ENCODE measurements at regions not wholly inside any gene's neighbourhood (a gene's known extent, or its start where the extent isn't known, plus 50 kb on each side); places are given as distances from the start of the nearest gene placed in this dataset.

GRCh38 chr14:80146941-80147340 lies 64.4 kb downstream of the DIO2 start:
- DNase-seq, result no peak

- DNase-seq, result no peak
Observed at GRCh38 chr14:80136358-80136757, 74.9 kb downstream of the DIO2 start.

DNA sequence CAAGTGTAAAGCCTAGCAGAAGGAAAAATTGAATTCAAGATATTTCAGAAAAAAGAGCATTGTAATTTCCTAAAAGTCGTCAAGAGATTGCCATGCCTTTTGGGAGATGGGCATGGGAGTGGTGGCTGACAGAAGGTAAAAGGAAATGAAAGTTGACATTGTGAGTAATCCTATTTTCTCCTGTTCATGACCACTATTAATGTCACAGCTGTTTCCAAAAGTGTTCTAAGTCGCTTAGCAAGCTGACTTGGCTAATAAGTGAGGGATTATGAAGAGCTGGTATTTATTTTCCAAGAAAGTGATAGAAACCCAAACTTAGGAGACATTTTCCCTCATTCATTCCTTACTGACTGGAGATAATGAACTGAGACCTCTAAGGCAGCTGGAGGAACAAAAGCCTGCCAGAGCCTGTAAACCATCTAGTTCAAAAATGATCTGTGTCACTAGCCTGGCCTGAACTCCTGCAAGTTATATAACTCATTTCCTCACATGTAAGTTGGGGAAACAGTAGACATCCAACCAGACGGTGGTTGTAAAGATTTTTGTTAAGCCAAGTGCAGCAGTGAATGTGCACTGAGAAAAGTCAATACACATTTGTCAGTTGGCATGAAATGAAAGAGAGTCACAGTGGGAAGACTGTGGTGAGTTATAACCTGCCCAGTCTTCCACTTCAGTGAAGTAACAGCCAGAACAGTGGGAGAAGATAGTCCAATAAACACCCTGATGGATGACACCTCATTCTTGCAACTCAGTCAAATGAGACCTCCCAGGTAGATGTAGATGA lies 75.8 kb downstream of the DIO2 start:
- DNase-seq, result no peak

- no peak for DNase-seq
Observed at GRCh38 chr14:80134321-80134720, 77.0 kb downstream of the DIO2 start.

- no peak for DNase-seq
Observed at GRCh38 chr14:80133457-80133856, 77.8 kb downstream of the DIO2 start.

GRCh38 chr14:80127466-80127865 lies 83.8 kb downstream of the DIO2 start:
- DNase-seq, result no peak

GRCh38 chr14:80124794-80125193 lies 86.5 kb downstream of the DIO2 start:
- no peak for DNase-seq

DNA sequence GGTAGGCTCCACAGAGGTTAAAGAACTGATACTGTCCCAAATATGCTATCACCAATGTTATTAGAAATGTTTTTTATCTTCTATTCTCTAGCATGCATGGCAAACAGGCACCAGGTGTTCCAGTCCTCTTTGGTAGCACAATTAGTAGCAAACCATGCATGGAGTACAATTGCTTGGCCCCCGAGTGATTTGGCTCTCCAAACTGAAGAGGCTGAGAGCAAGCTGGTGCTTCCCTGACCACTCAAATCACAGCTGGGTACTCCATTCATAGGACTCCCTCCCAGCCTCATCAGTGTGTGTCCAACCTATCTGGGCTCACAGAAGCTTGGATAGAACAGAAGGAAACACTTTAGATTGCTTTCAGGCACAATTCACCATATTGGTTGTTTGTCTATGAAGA lies 93.4 kb downstream of the DIO2 start:
- DNase-seq, result no peak

- no peak for DNase-seq
Observed at GRCh38 chr14:80116157-80116556, 95.1 kb downstream of the DIO2 start.

DNA sequence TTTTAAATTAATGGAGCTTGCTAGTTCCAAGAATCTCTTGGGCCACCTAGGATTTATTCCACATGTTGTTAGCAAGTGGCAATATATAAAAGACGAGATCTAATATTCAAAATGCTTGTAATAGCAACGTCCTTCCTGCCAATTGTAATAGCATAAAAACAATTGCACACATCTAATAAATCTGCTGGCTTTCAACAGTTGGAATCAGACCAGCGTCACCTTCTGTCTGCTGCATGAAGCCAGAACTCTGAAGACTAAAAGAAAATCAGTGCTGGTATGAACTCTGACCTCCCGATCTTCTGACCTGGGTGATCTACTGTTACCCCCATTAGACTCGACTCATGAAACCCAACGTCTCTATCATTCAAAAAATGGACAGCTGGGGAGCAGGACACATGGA lies 100.6 kb downstream of the DIO2 start:
- DNase-seq, result no peak

DNA sequence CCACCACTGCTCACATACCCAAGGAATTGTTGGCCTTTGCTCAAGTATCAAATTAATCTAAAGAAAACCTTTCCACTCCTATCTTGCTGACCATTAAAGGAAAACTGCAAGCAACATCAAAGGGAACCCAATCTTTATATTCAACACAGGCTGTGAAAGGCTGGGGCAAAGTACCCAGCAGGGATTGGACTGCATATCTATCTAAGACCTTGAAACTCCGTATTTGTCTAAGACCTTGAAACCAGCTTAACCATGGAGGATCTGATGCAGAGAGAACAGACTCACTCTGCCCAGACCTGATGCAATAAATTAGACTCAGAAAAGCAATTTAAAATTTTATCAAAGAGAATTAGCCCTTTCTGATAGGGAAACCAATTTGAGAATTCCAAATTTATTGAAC lies 102.2 kb downstream of the DIO2 start:
- DNase-seq, result no peak

- no peak for DNase-seq
Observed at GRCh38 chr14:80108430-80108829, 102.9 kb downstream of the DIO2 start.

GRCh38 chr14:80105488-80105994 lies 105.8 kb downstream of the DIO2 start:
- no peak for DNase-seq

DNA sequence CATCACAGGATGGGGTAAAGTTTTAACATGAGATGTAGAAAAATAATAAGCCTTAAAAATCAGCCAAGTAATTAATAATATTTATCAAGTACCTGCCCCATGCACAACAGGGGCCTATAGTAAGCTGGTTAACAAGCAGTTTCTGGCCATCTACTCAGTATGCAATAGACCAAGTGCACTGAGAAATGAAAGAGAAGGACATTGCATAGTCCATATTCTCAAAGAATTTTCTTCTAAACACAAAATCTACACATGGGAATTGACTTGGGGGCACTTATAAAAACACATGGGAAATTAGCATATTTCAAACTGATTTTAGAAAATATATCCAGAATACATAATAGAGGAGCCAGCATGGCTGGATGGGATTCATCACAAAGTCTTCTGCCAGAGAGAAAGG lies 109.5 kb downstream of the DIO2 start:
- DNase-seq, result no peak

- DNase-seq, result no peak
Observed at GRCh38 chr14:80100681-80101080, 110.6 kb downstream of the DIO2 start.

DNA sequence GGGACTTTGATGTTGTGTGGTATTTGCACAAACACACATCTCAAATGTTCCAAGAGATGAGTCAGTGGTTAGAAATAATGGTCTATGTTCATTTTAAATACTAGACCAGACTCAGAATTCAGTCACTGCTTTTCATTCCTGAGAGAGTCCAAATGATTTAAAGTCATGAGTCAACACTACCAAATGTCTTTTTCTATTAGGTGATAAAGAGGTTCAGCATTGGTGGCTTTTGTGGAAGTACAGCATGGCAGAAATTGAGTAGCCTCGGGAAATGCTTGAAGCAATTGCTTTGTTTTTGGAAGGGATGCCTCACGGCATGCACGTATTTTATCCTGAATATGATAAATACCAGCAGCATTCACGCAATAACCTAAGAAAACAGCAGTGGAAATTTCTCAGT lies 115.7 kb downstream of the DIO2 start:
- DNase-seq, result no peak

- no peak for DNase-seq
Observed at GRCh38 chr14:80087411-80087810, 123.9 kb downstream of the DIO2 start.

DNA sequence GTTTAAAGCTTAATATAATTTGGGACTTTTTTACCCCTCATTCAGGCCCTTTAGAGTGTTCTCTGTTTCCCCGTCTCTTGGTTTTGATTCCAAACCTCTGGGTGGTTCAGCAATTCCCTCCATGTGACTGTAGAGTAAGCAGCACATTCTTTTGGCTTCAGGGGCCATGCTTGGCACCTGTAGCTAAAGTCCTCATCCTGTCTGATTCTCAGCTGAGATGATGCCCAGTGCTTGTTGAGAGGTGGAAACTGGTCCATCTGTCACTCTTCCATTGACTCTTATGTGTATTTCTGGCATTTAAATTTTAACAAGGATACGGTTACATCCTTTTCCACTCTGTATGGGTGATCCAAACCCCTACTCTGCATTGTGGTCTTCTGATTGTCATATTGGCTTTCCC lies 127.1 kb downstream of the DIO2 start:
- DNase-seq, result no peak

DNA sequence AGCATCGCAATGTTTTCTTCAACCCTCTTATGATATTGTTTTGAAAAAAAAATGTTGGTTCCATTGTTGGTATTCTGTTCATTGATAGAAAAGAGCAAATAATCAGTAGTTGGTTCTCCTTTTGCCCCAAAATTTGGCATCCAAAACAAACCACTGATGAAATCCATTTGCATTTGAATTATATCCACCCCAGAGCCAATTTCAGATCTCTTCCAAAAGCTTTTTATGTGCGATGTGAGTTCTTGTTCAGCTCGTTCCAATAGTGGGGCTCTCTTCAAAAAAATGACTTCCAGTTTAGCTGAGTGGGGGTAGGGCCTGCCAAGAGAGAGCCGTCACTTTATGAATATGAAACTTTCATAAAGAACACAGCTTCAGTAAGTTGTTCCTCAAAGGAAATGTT lies 130.7 kb downstream of the DIO2 start:
- no peak for DNase-seq

GRCh38 chr14:80078501-80078900 lies 132.8 kb downstream of the DIO2 start:
- no peak for DNase-seq

DNA sequence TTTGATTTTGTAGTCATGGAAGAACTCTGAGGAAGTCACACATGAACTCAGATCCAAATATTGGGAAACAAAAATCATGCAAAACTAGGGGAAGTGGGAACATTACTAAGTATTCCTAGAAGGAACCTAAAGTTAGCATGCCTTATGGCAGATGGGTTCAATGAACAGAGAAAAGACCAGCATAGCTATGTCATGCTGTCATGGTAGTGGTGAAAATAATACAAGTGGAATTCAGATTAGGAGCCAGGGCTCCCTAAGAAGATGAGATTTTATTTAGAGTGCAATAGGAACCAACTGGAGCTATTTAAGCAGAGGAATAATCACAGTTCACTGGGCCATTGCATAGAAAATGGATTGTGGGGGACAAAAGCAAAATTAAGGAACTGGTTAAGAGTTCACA lies 134.0 kb downstream of the DIO2 start:
- no peak for DNase-seq

DNA sequence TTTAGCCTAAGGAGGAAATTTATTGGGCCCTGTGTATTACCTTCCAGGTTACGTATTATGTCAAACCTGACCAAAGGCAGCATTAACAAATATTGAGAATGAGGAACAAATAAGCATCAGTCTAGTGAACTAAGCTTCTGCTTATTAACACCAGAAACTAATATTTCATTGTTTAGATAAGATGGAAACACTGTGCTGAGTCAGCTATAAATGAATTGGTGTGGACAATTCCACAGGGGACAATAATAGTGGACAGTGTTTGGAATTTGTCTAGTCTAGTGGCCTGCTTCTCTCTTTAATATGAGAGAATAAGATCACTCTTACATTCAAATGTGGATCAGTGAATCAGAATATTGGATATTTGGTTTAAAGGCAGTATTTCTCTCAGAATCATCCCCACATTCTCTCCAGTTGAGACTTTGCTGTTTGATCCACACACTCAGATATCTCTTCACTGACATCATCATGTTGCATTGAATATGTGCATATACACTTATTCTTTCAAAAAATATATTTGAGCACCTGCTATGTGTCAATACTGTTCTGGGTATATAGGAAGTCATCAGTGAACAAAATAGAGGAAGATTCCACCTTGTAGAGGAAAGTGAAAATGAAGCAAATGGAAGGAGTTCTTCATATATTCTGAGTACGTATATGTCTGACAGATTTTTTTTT lies 136.3 kb downstream of the DIO2 start:
- DNase-seq, result no peak

GRCh38 chr14:80059041-80059440 lies 152.3 kb downstream of the DIO2 start:
- DNase-seq, result no peak

- no peak for DNase-seq
Observed at GRCh38 chr14:80056497-80056801, 154.9 kb downstream of the DIO2 start.

All from right forelimb (tissue), 1 donor.